H1 (cell line): ENCODE measurements at regions not wholly inside any gene's neighbourhood (a gene's known extent, or its start where the extent isn't known, plus 50 kb on each side); places are given as distances from the start of the nearest gene placed in this dataset.
A peak's percentile ranks its signal among the peaks of the same experiment; 100 is the strongest.

ENCODE experiments used
- CTCF ChIA-PET: fragments of 300-600 bp; sonication (Branson Sonifier 250); formaldehyde crosslinking; loops from one replicate; lab custom pipeline; 2021; ENCODE audit not compliant: partially characterized antibody; lab: Charles Lee
- POLR2A ChIA-PET: fragments of 300-600 bp; sonication (Branson Sonifier 250); formaldehyde crosslinking; loops from one replicate; lab custom pipeline; 2021; ENCODE audit warnings: inconsistent platforms; ENCODE audit not compliant: partially characterized antibody; lab: Charles Lee
- DNase-seq, 2 experiments: peaks; one replicate each; pipeline versions ENCODE4 v3.0.0 to v3.0.0-alpha.2; 2010 to 2022; ENCODE audit warnings: low spot score in 2 of 2, low read depth in 1 of 2, mixed read lengths in 1 of 2
- FAIRE-seq: peaks from 2 replicates; lab custom pipeline; 2011; peaks lifted over from hg19 to GRCh38; lab: Jason Lieb, UNC
- H2AFZ ChIP-seq: 2 replicates; pipeline ENCODE4 v1.8.1; 2012; ENCODE audit warnings: low read length, inconsistent platforms
- H2AK5ac ChIP-seq: 2 replicates; pipeline ENCODE4 v1.6.1; 2013; ENCODE audit warnings: low read depth, low read length
- H2BK120ac ChIP-seq: replicated peaks from 2 replicates; pipeline ENCODE3; 2013; ENCODE audit warnings: low read depth, low read length, inconsistent platforms
- H2BK12ac ChIP-seq: 2 replicates; pipeline ENCODE4 v1.6.1; 2013; ENCODE audit warnings: low read depth, low read length
- H2BK15ac ChIP-seq: 2 replicates; pipeline ENCODE4 v1.6.1; 2013; ENCODE audit warnings: low read length
- H2BK20ac ChIP-seq: 2 replicates; pipeline ENCODE4 v1.6.1; 2013; ENCODE audit warnings: low read length
- H2BK5ac ChIP-seq: 2 replicates; pipeline ENCODE4 v1.6.1; 2013; ENCODE audit warnings: low read depth, low read length
- H3K14ac ChIP-seq: 2 replicates; pipeline ENCODE4 v1.6.1; 2013; ENCODE audit warnings: inconsistent platforms; ENCODE audit not compliant: insufficient read length
- H3K18ac ChIP-seq: 2 replicates; pipeline ENCODE4 v1.6.1; 2013; ENCODE audit warnings: low read length; ENCODE audit errors: extremely low read depth
- H3K23ac ChIP-seq: 2 replicates; pipeline ENCODE4 v1.6.1; 2013; ENCODE audit warnings: inconsistent platforms; ENCODE audit not compliant: insufficient read length
- H3K23me2 ChIP-seq: 2 replicates; pipeline ENCODE4 v1.6.1; 2013; ENCODE audit warnings: low read depth, low read length
- H3K27ac ChIP-seq: 2 replicates; pipeline ENCODE4 v1.6.1; 2011; ENCODE audit warnings: low read depth, low read length, inconsistent platforms
- H3K27me3 ChIP-seq, 4 experiments: replicated peaks in 1 of 4; 1 replicate in 1 of 4; 2 replicates in 3 of 4; pipeline versions ENCODE4 v1.6.1 to v1.8.1; 2011 to 2013; ENCODE audit warnings: low read length in 3 of 4, mild to moderate bottlenecking in 3 of 4, inconsistent platforms in 2 of 4, mixed read lengths in 2 of 4, moderate library complexity in 1 of 4; ENCODE audit not compliant: control insufficient read depth in 3 of 4, insufficient read depth in 3 of 4; ENCODE audit errors: extremely low read depth in 1 of 4
- H3K36me3 ChIP-seq, 4 experiments: 2 replicates each; pipeline versions ENCODE4 v1.6.1 to v1.8.1; 2011 to 2013; ENCODE audit warnings: mild to moderate bottlenecking in 4 of 4, low read length in 3 of 4, moderate library complexity in 2 of 4, control low read depth in 1 of 4, inconsistent platforms in 1 of 4; ENCODE audit not compliant: insufficient read depth in 4 of 4, control insufficient read depth in 2 of 4
- H3K4ac ChIP-seq: replicated peaks from 2 replicates; pipeline ENCODE3; 2013; ENCODE audit warnings: low read length, low read depth, mixed read lengths, inconsistent platforms; ENCODE audit not compliant: insufficient read length
- H3K4me1 ChIP-seq, 4 experiments: replicated peaks in 1 of 4; 1 replicate in 1 of 4; 2 replicates in 3 of 4; pipeline versions ENCODE4 v1.6.1 to v1.8.1; 2011 to 2013; ENCODE audit warnings: low read length in 3 of 4, inconsistent platforms in 2 of 4, mixed read lengths in 1 of 4; ENCODE audit not compliant: insufficient read depth in 4 of 4, control insufficient read depth in 3 of 4
- H3K4me2 ChIP-seq, 2 experiments: 2 replicates each; pipeline versions ENCODE4 v1.6.1 to v1.8.1; 2011 to 2013; ENCODE audit warnings: low read depth in 2 of 2, low read length in 2 of 2, control low read depth in 1 of 2, inconsistent platforms in 1 of 2, mild to moderate bottlenecking in 1 of 2; ENCODE audit not compliant: insufficient read depth in 1 of 2
- H3K4me3 ChIP-seq, 4 experiments: fragments of 200-600, 300-600 bp in 1 of 4; sonication (generic), shearing (Covaris generic), sonication (Bioruptor Twin) in 1 of 4; 2 replicates each; pipeline versions ENCODE4 v1.5.1 to v1.8.1; 2011 to 2016; ENCODE audit warnings: low read length in 4 of 4, low read depth in 3 of 4, control low read depth in 2 of 4, inconsistent platforms in 2 of 4, mild to moderate bottlenecking in 2 of 4, mixed read lengths in 1 of 4, moderate library complexity in 1 of 4; ENCODE audit not compliant: insufficient read depth in 2 of 4; ENCODE audit errors: extremely low read depth in 1 of 4
- H3K56ac ChIP-seq: replicated peaks from 2 replicates; pipeline ENCODE3; 2013; ENCODE audit warnings: low read depth, mild to moderate bottlenecking, mixed read lengths, low read length, inconsistent platforms; ENCODE audit not compliant: insufficient read length
- H3K79me1 ChIP-seq: 2 replicates; pipeline ENCODE4 v1.6.1; 2013; ENCODE audit warnings: low read depth, low read length, control low read depth
- H3K79me2 ChIP-seq, 2 experiments: 2 replicates each; pipeline versions ENCODE4 v1.6.1 to v1.8.1; 2012 to 2013; ENCODE audit warnings: low read length in 2 of 2, mild to moderate bottlenecking in 2 of 2, inconsistent platforms in 1 of 2; ENCODE audit not compliant: insufficient read depth in 2 of 2, control insufficient read depth in 1 of 2
- H3K9ac ChIP-seq, 4 experiments: replicated peaks in 1 of 4; 1 replicate in 1 of 4; 2 replicates in 3 of 4; pipeline versions ENCODE4 v1.6.1 to v1.8.1; 2011 to 2013; ENCODE audit warnings: low read depth in 3 of 4, low read length in 3 of 4, control low read depth in 2 of 4, mild to moderate bottlenecking in 2 of 4, moderate library complexity in 2 of 4, inconsistent platforms in 1 of 4; ENCODE audit errors: extremely low read depth in 1 of 4
- H3K9me3 ChIP-seq, 2 experiments: 2 replicates each; pipeline versions ENCODE4 v1.6.1 to v1.8.1; 2012 to 2013; ENCODE audit warnings: mild to moderate bottlenecking in 2 of 2, moderate library complexity in 2 of 2, control low read depth in 1 of 2, inconsistent platforms in 1 of 2, low read depth in 1 of 2, low read length in 1 of 2, mixed read lengths in 1 of 2; ENCODE audit not compliant: insufficient read depth in 2 of 2
- H4K20me1 ChIP-seq, 2 experiments: replicated peaks in 1 of 2; 2 replicates each; pipeline versions ENCODE3 to v1.8.1; 2011 to 2013; ENCODE audit warnings: inconsistent platforms in 2 of 2, low read length in 2 of 2, mild to moderate bottlenecking in 1 of 2; ENCODE audit not compliant: insufficient read depth in 2 of 2, control insufficient read depth in 1 of 2
- H4K5ac ChIP-seq: 2 replicates; pipeline ENCODE4 v1.6.1; 2013; ENCODE audit warnings: low read length, low read depth, mixed read lengths, inconsistent platforms; ENCODE audit not compliant: insufficient read length
- H4K8ac ChIP-seq: 2 replicates; pipeline ENCODE4 v1.8.0; 2013; ENCODE audit warnings: mild to moderate bottlenecking, moderate library complexity, low read length, inconsistent platforms; ENCODE audit not compliant: insufficient read depth; ENCODE audit errors: extremely low read depth
- H4K91ac ChIP-seq: replicated peaks from 2 replicates; pipeline ENCODE3; 2013; ENCODE audit warnings: low read length, mixed read lengths, inconsistent platforms; ENCODE audit not compliant: insufficient read length
- CHD2 ChIP-seq: IDR thresholded peaks from 2 replicates; pipeline ENCODE4 v1.6.1; 2012; ENCODE audit warnings: low read length, improper control_type of control experiment
- CTCF ChIP-seq, 3 experiments: IDR thresholded peaks; 1 replicate in 2 of 3; 2 replicates in 1 of 3; pipeline versions ENCODE4 v1.5.1 to v1.6.1; 2011; ENCODE audit warnings: low read length in 3 of 3, mild to moderate bottlenecking in 3 of 3, inconsistent platforms in 2 of 3, low read depth in 1 of 3, moderate library complexity in 1 of 3; ENCODE audit not compliant: insufficient read depth in 1 of 3; ENCODE audit errors: control extremely low read depth in 1 of 3
- RAD21 ChIP-seq, 2 experiments: IDR thresholded peaks in 1 of 2; conservative IDR thresholded peaks in 1 of 2; 2 replicates each; pipeline ENCODE4 v1.6.1; 2011; ENCODE audit warnings: low read depth in 2 of 2, low read length in 2 of 2, improper control_type of control experiment in 1 of 2, inconsistent platforms in 1 of 2, mild to moderate bottlenecking in 1 of 2, moderate library complexity in 1 of 2
- WGBS, 2 experiments: shearing (Covaris generic) in 1 of 2; methylation state at CpG; one replicate each; pipeline versions ENCODE4 v1.1.6 to v1.1.7; 2013 to 2015; ENCODE audit warnings: low lambda C conversion rate in 2 of 2, mixed read lengths in 2 of 2, inconsistent platforms in 1 of 2, low coverage in 1 of 2, missing lambda C conversion rate in 1 of 2; ENCODE audit not compliant: insufficient replicate concordance in 2 of 2, insufficient coverage in 1 of 2, insufficient read length in 1 of 2; ENCODE audit errors: extremely low coverage in 1 of 2, missing lambda C conversion rate in 1 of 2; 5-methylcytosine and 5-hydroxymethylcytosine counted together
- TF ChIP-seq, protein P1 (sequence below): IDR thresholded peaks from 2 replicates; pipeline ENCODE4 v1.6.1; 2012; ENCODE audit warnings: inconsistent platforms

- Histone ChIP-seq H3K27ac (no peak overlapping the region), H3K56ac (no peak overlapping the region), H3K4me3 (no peak overlapping the region), H3K79me1 (no peaks in the 10 kb centered on the region), H3K18ac (no peak overlapping the region), H2BK12ac (no peak overlapping the region), H3K9ac (no peak overlapping the region), H4K91ac (no peak overlapping the region), H3K23ac (no peak overlapping the region), H4K8ac (no peak overlapping the region), H3K4me1 (no peaks in the 10 kb centered on the region), H3K14ac (no peak overlapping the region), H2BK120ac (no peak overlapping the region), H3K9me3 (no peaks in the 10 kb centered on the region), H3K23me2 (no peaks in the 10 kb centered on the region), H3K79me2 (no peaks in the 10 kb centered on the region), H3K4ac (no peak overlapping the region), H2BK15ac (no peak overlapping the region), H2AFZ (no peak overlapping the region), H4K5ac (no peak overlapping the region), H2BK20ac (no peak overlapping the region), H4K20me1 (no peaks in the 10 kb centered on the region), H3K4me2 (no peak overlapping the region), H3K36me3 (no peaks in the 10 kb centered on the region), H2AK5ac (no peak overlapping the region), H3K27me3 (no peaks in the 10 kb centered on the region), H2BK5ac (no peak overlapping the region)
- peak; percentile 38 to 77 for DNase-seq
- WGBS, 2 experiments = 69% methylated on average over 7 of the region's 7 CpGs; no CpG with 5 or more reads in 1 of the 2 experiments
- ChIA-PET CTCF (interaction anchor here (0.7 to 6.5 kb wide), 19 partner anchors 9 to 231 kb away, joined by 3 to 50 read pairs (median 4); no protein-coding TSS in a partner anchor), POLR2A (no interaction called here)
- peak; percentile 92 for FAIRE-seq
- TF ChIP-seq CHD2 (0 out of 2 replicates have a peak, but pooled peaks have one; percentile 41), RAD21 (IDR thresholded peaks at IDR 0.05 in 1 of 2, conservative IDR thresholded peaks at IDR 0.05 in 1 of 2; ENCODE audit: low read depth in 2 of 2, low read length in 2 of 2) (peak; percentile 67 to 77), CTCF (IDR thresholded peaks at IDR 0.05; ENCODE audit: control extremely low read depth in 1 of 3, insufficient read depth in 1 of 3, low read depth in 1 of 3, low read length in 3 of 3) (peak; percentile 84 to 86 (median 86))
- TF ChIP-seq, protein P1, sequence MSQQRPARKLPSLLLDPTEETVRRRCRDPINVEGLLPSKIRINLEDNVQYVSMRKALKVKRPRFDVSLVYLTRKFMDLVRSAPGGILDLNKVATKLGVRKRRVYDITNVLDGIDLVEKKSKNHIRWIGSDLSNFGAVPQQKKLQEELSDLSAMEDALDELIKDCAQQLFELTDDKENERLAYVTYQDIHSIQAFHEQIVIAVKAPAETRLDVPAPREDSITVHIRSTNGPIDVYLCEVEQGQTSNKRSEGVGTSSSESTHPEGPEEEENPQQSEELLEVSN = 0 out of 2 replicates have a peak, but pooled peaks have one; percentile 35
Observed at GRCh38 chr1:25117233-25117823, 115.0 kb downstream of the SYF2 start.
